Activated CD8-positive, alpha-beta T cell treated with anti-CD3 and anti-CD28 coated beads for 36 hours (primary cell): ENCODE measurements at regions not wholly inside any gene's neighbourhood (a gene's known extent, or its start where the extent isn't known, plus 50 kb on each side); places are given as distances from the start of the nearest gene placed in this dataset.

Experiments used
- ATAC-seq: fragments of 200-7000 bp; cut with Tn5 transposase; one replicate; pipeline ENCODE4 v1.10.0; 2021; ENCODE audit warnings: mild to moderate bottlenecking, moderate library complexity
- CTCF ChIA-PET: fragments of 350-600 bp; sonication (Branson Sonifier 250); formaldehyde crosslinking; loops from one replicate; lab custom pipeline; 2021; ENCODE audit warnings: antibody characterized with exemption; lab: Charles Lee
- POLR2A ChIA-PET: fragments of 350-600 bp; sonication (Branson Sonifier 250); formaldehyde crosslinking; loops from one replicate; lab custom pipeline; 2021; ENCODE audit warnings: antibody characterized with exemption; lab: Charles Lee
- DNase-seq: peaks from one replicate; pipeline ENCODE4 v3.0.0-alpha.2; 2020
- H3K27ac Mint-ChIP-seq: one replicate; pipeline ENCODE4 v1.8.0; 2021; ENCODE audit warnings: mild to moderate bottlenecking, mixed read lengths
- H3K27me3 Mint-ChIP-seq: one replicate; pipeline ENCODE4 v1.8.0; 2021; ENCODE audit warnings: mixed read lengths
- H3K36me3 Mint-ChIP-seq: one replicate; pipeline ENCODE4 v1.8.0; 2021; ENCODE audit warnings: low read depth, mixed read lengths
- H3K4me1 Mint-ChIP-seq: one replicate; pipeline ENCODE4 v1.8.0; 2021; ENCODE audit warnings: low read depth, mixed read lengths
- H3K4me3 Mint-ChIP-seq: one replicate; pipeline ENCODE4 v1.8.0; 2021; ENCODE audit warnings: mild to moderate bottlenecking, moderate library complexity, mixed read lengths
- H3K9me3 Mint-ChIP-seq: one replicate; pipeline ENCODE4 v1.8.0; 2021; ENCODE audit warnings: mixed read lengths
- intact Hi-C: fragments of 100-400 bp; cut with micrococcal nuclease; formaldehyde crosslinking; loops from one replicate; pipeline ENCODE4 v1.10.0; 2022
- TF ChIP-seq, protein P1 (sequence below): fragments of 200-600 bp; IDR thresholded peaks from one replicate; pipeline ENCODE4 v1.8.0; 2022; ENCODE audit warnings: antibody characterized with exemption, mild to moderate bottlenecking

DNA sequence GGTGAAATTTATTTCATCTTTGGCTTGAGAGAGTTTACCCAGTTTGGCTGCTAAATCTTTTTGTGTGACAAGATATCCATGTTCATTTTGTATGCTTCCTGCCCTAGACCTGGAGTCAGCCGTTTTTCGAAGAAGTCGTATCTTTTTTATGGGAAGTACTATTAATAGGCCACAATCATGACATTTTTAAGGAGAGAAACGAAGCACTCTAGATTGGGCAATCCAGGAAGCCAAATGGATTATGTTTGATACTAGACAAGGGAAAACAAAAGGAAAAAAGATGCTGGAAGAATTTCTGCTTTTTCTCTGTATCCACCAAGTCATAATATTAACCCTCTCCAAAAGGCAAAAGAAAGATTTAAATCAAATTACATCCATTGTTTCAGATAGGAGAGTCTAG lies 214.6 kb downstream of the HDGFL1 start:
- H3K36me3 Mint-ChIP-seq = no peaks in the 10 kb centered on the region

DNA sequence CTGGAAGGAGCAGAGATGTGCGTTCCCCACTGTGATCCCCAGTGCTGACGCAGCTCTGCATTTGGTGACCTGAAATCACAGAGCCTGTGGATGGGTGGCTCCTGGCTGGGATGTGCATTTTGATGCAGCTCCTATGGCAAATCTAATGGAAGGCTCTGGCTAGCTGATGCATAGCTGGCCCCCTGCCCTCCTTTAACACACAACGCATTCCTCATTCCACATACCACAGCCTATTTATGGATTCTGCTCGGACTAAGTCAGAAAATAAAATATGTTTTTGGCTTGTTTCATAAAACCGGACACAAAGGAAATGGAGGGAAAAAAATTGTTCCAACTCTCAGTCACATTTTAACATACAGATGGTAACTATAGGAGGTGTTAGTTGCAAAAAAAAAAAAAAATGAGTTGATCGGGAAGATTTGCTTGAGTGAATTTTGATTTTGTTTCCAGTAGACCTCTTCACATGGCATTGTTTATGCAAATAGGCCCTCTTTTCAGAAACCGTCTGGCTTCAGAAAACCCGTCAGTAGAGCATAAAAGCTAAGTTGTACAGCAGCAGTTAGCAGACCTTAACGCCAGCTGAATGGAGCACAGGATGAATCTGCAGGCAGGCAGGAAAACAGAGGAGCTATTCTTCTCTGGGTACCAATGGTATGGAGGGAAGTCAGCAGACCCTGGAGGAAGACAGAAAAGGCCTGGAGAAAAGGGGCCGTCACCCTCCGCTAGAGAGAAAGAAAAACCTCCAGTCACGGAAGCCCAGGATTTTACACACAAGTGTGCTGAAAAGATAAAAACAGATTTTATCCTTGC lies 215.4 kb downstream of the HDGFL1 start:
- ATAC-seq = no peak

More for the DNA sequence above, 214.6 kb downstream of the HDGFL1 start:
- ChIA-PET CTCF (no interaction called here), POLR2A (no interaction called here)
- Mint-ChIP-seq H3K9me3 (peaks cover 4% of the 10 kb centered on the region), H3K27ac (no peak overlapping the region), H3K4me3 (no peak overlapping the region), H3K27me3 (no peaks in the 10 kb centered on the region), H3K4me1 (no peaks in the 10 kb centered on the region)
- intact Hi-C loops = no loop called here
- TF ChIP-seq, protein P1, sequence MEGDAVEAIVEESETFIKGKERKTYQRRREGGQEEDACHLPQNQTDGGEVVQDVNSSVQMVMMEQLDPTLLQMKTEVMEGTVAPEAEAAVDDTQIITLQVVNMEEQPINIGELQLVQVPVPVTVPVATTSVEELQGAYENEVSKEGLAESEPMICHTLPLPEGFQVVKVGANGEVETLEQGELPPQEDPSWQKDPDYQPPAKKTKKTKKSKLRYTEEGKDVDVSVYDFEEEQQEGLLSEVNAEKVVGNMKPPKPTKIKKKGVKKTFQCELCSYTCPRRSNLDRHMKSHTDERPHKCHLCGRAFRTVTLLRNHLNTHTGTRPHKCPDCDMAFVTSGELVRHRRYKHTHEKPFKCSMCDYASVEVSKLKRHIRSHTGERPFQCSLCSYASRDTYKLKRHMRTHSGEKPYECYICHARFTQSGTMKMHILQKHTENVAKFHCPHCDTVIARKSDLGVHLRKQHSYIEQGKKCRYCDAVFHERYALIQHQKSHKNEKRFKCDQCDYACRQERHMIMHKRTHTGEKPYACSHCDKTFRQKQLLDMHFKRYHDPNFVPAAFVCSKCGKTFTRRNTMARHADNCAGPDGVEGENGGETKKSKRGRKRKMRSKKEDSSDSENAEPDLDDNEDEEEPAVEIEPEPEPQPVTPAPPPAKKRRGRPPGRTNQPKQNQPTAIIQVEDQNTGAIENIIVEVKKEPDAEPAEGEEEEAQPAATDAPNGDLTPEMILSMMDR = no peak
- ATAC-seq (no peak), DNase-seq (no peak)

DNA sequence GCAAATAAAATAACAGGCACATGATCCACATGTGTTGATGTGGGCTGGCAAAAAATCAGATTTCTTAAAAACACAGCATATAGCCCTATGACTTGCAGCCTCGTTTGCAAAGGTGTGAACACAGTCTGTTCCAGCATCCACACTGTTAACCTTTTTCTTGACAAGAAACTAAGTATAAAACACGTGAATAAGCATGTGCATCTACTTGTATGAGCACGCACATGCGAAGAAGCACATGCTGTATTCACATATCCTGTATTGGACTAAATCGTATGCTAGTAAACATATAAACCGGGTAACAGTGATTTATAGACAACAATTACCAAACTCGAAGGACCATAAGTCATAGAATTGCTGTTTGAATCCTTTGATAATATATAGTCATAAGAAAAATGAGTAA lies 218.7 kb downstream of the HDGFL1 start:
- DNase-seq = no peak
- no peaks in the 10 kb centered on the region for H3K9me3 Mint-ChIP-seq
- H3K36me3 Mint-ChIP-seq = no peaks in the 10 kb centered on the region
- intact Hi-C loops = no loop called here
- no peak overlapping the region for H3K4me3 Mint-ChIP-seq
- no peaks in the 10 kb centered on the region for H3K4me1 Mint-ChIP-seq
- TF ChIP-seq, protein P1 = no peak
- ATAC-seq = no peak
- no peaks in the 10 kb centered on the region for H3K27me3 Mint-ChIP-seq
- ChIA-PET CTCF (no interaction called here), POLR2A (interaction anchor here (0.6 kb wide), 1 partner anchor 27 kb away, joined by 3 read pairs; no protein-coding TSS in a partner anchor)
- no peak overlapping the region for H3K27ac Mint-ChIP-seq

More for the DNA sequence above, 215.4 kb downstream of the HDGFL1 start:
- TF ChIP-seq, protein P1 = no peak
- ChIA-PET POLR2A (interaction anchor here (0.6 kb wide), 2 partner anchors 832 to 1178 kb away, joined by 3 to 5 read pairs; no protein-coding TSS in a partner anchor), CTCF (no interaction called here)
- intact Hi-C loops = no loop called here
- H3K4me1 Mint-ChIP-seq = no peaks in the 10 kb centered on the region
- DNase-seq = no peak
- H3K36me3 Mint-ChIP-seq = no peaks in the 10 kb centered on the region
- no peak overlapping the region for H3K4me3 Mint-ChIP-seq
- peaks cover 3% of the 10 kb centered on the region for H3K9me3 Mint-ChIP-seq
- no peak overlapping the region for H3K27ac Mint-ChIP-seq
- H3K27me3 Mint-ChIP-seq = no peaks in the 10 kb centered on the region

DNA sequence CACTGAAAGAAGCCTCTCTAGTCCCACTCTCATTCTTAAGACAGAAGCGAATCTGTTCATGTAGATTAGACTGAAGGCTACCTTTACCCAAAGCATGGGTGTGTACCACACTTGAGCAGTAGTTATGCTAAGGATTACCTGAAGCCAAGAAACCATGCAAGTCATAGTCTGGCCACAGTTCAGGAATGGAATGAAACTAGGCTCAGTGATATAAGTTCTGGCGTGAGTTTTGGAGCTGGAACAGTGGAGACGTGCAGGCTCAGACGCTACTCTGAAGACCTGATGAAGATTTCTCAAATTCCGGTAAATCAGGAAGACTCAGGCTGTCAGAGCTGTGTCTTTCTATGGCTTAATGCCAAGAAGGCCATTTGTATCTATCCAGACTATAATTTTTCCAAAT lies 219.9 kb downstream of the HDGFL1 start:
- Mint-ChIP-seq H3K36me3 (no peaks in the 10 kb centered on the region), H3K4me3 (no peak overlapping the region), H3K27me3 (no peaks in the 10 kb centered on the region), H3K9me3 (peaks cover 2% of the 10 kb centered on the region), H3K27ac (no peak overlapping the region), H3K4me1 (no peaks in the 10 kb centered on the region)
- intact Hi-C loops = no loop called here
- DNase-seq (no peak), ATAC-seq (no peak)
- POLR2A ChIA-PET = no interaction called here
- CTCF ChIA-PET = no interaction called here
- TF ChIP-seq, protein P1 = no peak

DNA sequence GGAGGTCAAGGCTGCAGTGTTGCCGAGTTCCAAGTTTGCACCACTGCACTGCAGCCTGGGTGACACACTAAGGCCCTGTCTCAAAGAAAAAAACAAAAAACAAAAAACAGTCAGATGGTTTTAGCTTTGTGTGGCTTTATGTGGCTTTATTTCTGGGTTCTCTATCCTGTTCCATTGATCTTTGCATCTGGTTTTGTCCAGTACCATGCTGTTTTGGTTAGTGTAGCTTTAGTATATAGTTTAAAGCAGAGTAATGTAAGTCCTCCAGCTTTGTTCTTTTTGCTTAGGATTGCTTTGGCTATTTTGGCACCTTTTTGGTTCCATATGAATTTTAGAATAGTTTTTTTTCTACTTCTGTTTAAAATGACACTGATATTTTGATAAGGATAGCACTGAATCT lies 225.5 kb downstream of the HDGFL1 start:
- ChIA-PET POLR2A (no interaction called here), CTCF (no interaction called here)
- Mint-ChIP-seq H3K27ac (no peak overlapping the region), H3K27me3 (no peaks in the 10 kb centered on the region), H3K4me3 (no peak overlapping the region), H3K9me3 (peaks cover 12% of the 10 kb centered on the region), H3K36me3 (no peaks in the 10 kb centered on the region), H3K4me1 (no peaks in the 10 kb centered on the region)
- TF ChIP-seq, protein P1 = no peak
- intact Hi-C loops = no loop called here
- DNase-seq (no peak), ATAC-seq (no peak)
